HepG2 (cell line): ENCODE measurements at regions not wholly inside any gene's neighbourhood (a gene's known extent, or its start where the extent isn't known, plus 50 kb on each side); places are given as distances from the start of the nearest gene placed in this dataset.

Experiments used
- KDM4B ChIP-seq: sonication (generic); formaldehyde crosslinking; IDR thresholded peaks from 2 replicates; pipeline ENCODE4 v1.4.0; 2020; ENCODE audit warnings: missing genetic modification reagents
- POLR2A ChIP-seq, 2 experiments: IDR thresholded peaks; 2 replicates each; pipeline ENCODE4 v1.6.1; 2011; ENCODE audit warnings: low read depth in 2 of 2, low read length in 2 of 2, mild to moderate bottlenecking in 1 of 2, moderate library complexity in 1 of 2; ENCODE audit not compliant: insufficient read depth in 1 of 2
- SNAPC5 ChIP-seq: sonication (generic); formaldehyde crosslinking; IDR thresholded peaks from 2 replicates; pipeline ENCODE4 v1.8.1; 2023; ENCODE audit warnings: mild to moderate bottlenecking, missing genetic modification reagents, borderline replicate concordance
- ZNF33A ChIP-seq: sonication (generic); formaldehyde crosslinking; IDR thresholded peaks from 2 replicates; pipeline ENCODE4 v1.5.1; 2020; ENCODE audit warnings: missing genetic modification reagents, mild to moderate bottlenecking, moderate library complexity, borderline replicate concordance
- ZNF451 ChIP-seq: sonication (generic); formaldehyde crosslinking; IDR thresholded peaks from 2 replicates; pipeline ENCODE4 v1.5.0; 2020; ENCODE audit warnings: mild to moderate bottlenecking, missing genetic modification reagents
- ZNF512 ChIP-seq: sonication (generic); formaldehyde crosslinking; IDR thresholded peaks from 2 replicates; pipeline ENCODE4 v1.4.0; 2020; ENCODE audit warnings: mild to moderate bottlenecking, missing genetic modification reagents
- ZNF567 ChIP-seq: sonication (generic); formaldehyde crosslinking; IDR thresholded peaks from 2 replicates; pipeline ENCODE4 v1.8.1; 2023; ENCODE audit warnings: mild to moderate bottlenecking, missing genetic modification reagents, borderline replicate concordance

- TF ChIP-seq SNAPC5 (no peak), ZNF451 (CRISPR knock-in tag) (no peak), ZNF567 (no peak), ZNF512 (CRISPR knock-in tag) (no peak), ZNF33A (CRISPR knock-in tag) (no peak), KDM4B (no peak), POLR2A (IDR thresholded peaks at IDR 0.05; ENCODE audit: insufficient read depth in 1 of 2, low read depth in 2 of 2, low read length in 2 of 2) (no peak)
- TF ChIP-seq, all 625 proteins: peak for 0
Observed at GRCh38 chr4:41487868-41488440, 50.0 kb upstream of the LIMCH1 start (continued).
